HepG2 (cell line): ENCODE measurements at regions not wholly inside any gene's neighbourhood (a gene's known extent, or its start where the extent isn't known, plus 50 kb on each side); places are given as distances from the start of the nearest gene placed in this dataset.

Experiments
- BCL6 ChIP-seq: IDR thresholded peaks from 2 replicates; pipeline ENCODE4 v1.6.1; 2016; ENCODE audit warnings: missing genetic modification reagents, missing compliant biosample characterization
- ELF3 ChIP-seq: IDR thresholded peaks from 2 replicates; pipeline ENCODE4 v1.6.1; 2016; ENCODE audit warnings: missing genetic modification reagents, missing compliant biosample characterization
- EP300 ChIP-seq, 3 experiments: sonication (generic) in 1 of 3; formaldehyde crosslinking in 1 of 3; IDR thresholded peaks; 2 replicates each; pipeline versions ENCODE4 v1.5.1 to v1.6.1; 2011 to 2020; ENCODE audit warnings: low read depth in 2 of 3, low read length in 2 of 3, borderline replicate concordance in 1 of 3, improper control_type of control experiment in 1 of 3, mild to moderate bottlenecking in 1 of 3, missing genetic modification reagents in 1 of 3, moderate library complexity in 1 of 3
- FOXO1 ChIP-seq: sonication (generic); formaldehyde crosslinking; IDR thresholded peaks from 2 replicates; pipeline ENCODE4 v1.4.0; 2020; ENCODE audit warnings: missing genetic modification reagents
- GATAD2A ChIP-seq: IDR thresholded peaks from 2 replicates; pipeline ENCODE4 v1.6.1; 2016
- NFE2 ChIP-seq: sonication (generic); formaldehyde crosslinking; IDR thresholded peaks from 2 replicates; pipeline ENCODE4 v1.4.0; 2020; ENCODE audit warnings: missing genetic modification reagents
- NR2F6 ChIP-seq, 2 experiments: IDR thresholded peaks; 2 replicates each; pipeline ENCODE4 v1.6.1; 2016; ENCODE audit warnings: antibody characterized with exemption in 1 of 2, mild to moderate bottlenecking in 1 of 2
- SOX5 ChIP-seq: IDR thresholded peaks from 2 replicates; pipeline ENCODE4 v1.6.1; 2016; ENCODE audit warnings: borderline replicate concordance
- TF ChIP-seq, protein P1 (sequence below): IDR thresholded peaks from 2 replicates; pipeline ENCODE4 v1.4.0; 2020; ENCODE audit warnings: mild to moderate bottlenecking, missing genetic modification reagents
- TF ChIP-seq, protein P2 (sequence below): sonication (generic); formaldehyde crosslinking; IDR thresholded peaks from 2 replicates; pipeline ENCODE4 v1.4.0; 2020; ENCODE audit warnings: low read depth, mild to moderate bottlenecking, missing genetic modification reagents
- TF ChIP-seq, protein P3 (sequence below): sonication (generic); formaldehyde crosslinking; IDR thresholded peaks from 2 replicates; pipeline ENCODE4 v1.4.0; 2020; ENCODE audit warnings: missing genetic modification reagents; ENCODE audit errors: not compliant biosample characterization

DNA sequence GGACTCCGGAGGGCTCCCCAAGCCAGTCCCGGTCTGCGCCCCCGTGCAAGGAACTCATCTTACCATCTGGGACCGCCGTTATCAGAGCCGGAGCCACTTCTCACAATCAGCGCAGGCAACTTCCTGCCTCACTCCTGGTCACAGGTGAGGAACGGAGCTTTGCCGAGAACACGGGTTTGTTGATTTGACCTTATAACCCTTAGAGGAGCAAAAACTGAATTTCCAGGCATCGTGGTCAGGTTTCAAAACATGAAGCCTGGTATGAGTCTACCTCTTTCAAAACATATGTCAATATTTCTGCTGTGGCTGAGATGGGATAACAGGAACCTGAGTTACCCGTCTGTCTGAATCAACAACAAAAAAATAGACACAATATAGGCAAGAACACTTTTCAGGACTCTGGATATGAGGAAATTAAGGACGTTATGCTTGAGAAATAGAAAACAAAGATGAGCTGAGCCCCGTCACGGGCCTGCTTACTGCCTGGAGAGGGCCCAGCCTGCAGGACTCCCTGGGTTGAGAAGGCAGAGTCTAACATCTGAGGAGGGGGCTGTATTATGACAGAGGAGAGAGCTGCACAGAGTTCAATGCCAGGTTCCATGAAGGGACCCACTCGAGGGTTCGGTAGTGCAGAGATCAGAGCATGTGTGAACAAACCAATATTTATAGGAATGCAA, 148.7 kb downstream of the NDUFA10 start (continued):
- TF ChIP-seq, protein P1, sequence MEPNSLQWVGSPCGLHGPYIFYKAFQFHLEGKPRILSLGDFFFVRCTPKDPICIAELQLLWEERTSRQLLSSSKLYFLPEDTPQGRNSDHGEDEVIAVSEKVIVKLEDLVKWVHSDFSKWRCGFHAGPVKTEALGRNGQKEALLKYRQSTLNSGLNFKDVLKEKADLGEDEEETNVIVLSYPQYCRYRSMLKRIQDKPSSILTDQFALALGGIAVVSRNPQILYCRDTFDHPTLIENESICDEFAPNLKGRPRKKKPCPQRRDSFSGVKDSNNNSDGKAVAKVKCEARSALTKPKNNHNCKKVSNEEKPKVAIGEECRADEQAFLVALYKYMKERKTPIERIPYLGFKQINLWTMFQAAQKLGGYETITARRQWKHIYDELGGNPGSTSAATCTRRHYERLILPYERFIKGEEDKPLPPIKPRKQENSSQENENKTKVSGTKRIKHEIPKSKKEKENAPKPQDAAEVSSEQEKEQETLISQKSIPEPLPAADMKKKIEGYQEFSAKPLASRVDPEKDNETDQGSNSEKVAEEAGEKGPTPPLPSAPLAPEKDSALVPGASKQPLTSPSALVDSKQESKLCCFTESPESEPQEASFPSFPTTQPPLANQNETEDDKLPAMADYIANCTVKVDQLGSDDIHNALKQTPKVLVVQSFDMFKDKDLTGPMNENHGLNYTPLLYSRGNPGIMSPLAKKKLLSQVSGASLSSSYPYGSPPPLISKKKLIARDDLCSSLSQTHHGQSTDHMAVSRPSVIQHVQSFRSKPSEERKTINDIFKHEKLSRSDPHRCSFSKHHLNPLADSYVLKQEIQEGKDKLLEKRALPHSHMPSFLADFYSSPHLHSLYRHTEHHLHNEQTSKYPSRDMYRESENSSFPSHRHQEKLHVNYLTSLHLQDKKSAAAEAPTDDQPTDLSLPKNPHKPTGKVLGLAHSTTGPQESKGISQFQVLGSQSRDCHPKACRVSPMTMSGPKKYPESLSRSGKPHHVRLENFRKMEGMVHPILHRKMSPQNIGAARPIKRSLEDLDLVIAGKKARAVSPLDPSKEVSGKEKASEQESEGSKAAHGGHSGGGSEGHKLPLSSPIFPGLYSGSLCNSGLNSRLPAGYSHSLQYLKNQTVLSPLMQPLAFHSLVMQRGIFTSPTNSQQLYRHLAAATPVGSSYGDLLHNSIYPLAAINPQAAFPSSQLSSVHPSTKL (CRISPR knock-in tag): peak; percentile 58; the same call in 1 of the 2 replicates
- TF ChIP-seq FOXO1 (CRISPR knock-in tag) (peak; percentile 12; the same call in 1 of the 2 replicates), GATAD2A (peak; percentile 42; the same call in 1 of the 2 replicates), ELF3 (CRISPR knock-in tag) (peak; percentile 39; the same call in 1 of the 2 replicates), SOX5 (peak; percentile 30; the same call in 1 of the 2 replicates), BCL6 (CRISPR knock-in tag) (peak; percentile 66; the same call in 1 of the 2 replicates), NR2F6 (IDR thresholded peaks at IDR 0.05) (peak; percentile 69), NR2F6 (CRISPR knock-in tag; IDR thresholded peaks at IDR 0.05) (peak; percentile 72; the same call in 1 of the 2 replicates), NFE2 (no peak), EP300 (IDR thresholded peaks at IDR 0.05; ENCODE audit: low read depth in 2 of 2, low read length in 2 of 2) (0 out of 4 replicates have a peak, but pooled peaks of 1 of the 2 experiments have one; percentile 7), EP300 (CRISPR knock-in tag; IDR thresholded peaks at IDR 0.05; ENCODE audit: borderline replicate concordance) (no peak)
- TF ChIP-seq, protein P2, sequence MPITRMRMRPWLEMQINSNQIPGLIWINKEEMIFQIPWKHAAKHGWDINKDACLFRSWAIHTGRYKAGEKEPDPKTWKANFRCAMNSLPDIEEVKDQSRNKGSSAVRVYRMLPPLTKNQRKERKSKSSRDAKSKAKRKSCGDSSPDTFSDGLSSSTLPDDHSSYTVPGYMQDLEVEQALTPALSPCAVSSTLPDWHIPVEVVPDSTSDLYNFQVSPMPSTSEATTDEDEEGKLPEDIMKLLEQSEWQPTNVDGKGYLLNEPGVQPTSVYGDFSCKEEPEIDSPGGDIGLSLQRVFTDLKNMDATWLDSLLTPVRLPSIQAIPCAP (CRISPR knock-in tag): no peak
- TF ChIP-seq, protein P3, sequence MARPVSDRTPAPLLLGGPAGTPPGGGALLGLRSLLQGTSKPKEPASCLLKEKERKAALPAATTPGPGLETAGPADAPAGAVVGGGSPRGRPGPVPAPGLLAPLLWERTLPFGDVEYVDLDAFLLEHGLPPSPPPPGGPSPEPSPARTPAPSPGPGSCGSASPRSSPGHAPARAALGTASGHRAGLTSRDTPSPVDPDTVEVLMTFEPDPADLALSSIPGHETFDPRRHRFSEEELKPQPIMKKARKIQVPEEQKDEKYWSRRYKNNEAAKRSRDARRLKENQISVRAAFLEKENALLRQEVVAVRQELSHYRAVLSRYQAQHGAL (CRISPR knock-in tag): no peak
